NCI-H82 (cell line): ENCODE measurements at regions not wholly inside any gene's neighbourhood (a gene's known extent, or its start where the extent isn't known, plus 50 kb on each side); places are given as distances from the start of the nearest gene placed in this dataset.
"Not testable (repeated sequence)": the region's sequence is repeated elsewhere in the genome, so short reads cannot be mapped to it uniquely, and the experiment has no call there.

Experiments
- DNase-seq: peaks from one replicate; lab custom pipeline; 2025; lab: John Stamatoyannopoulos, UW

- DNase-seq = no peak
These were observed 130.1 kb upstream of the TMEM170B start for GRCh38 chr6:11407414-11407813.

GRCh38 chr6:11404838-11405237 lies 132.7 kb upstream of the TMEM170B start:
- no peak for DNase-seq

- no peak for DNase-seq
These were observed 133.5 kb upstream of the TMEM170B start for GRCh38 chr6:11404081-11404480.

GRCh38 chr6:11403035-11403601 lies 134.4 kb upstream of the TMEM170B start:
- no peak for DNase-seq

- DNase-seq = not testable (repeated sequence)
These were observed 135.0 kb upstream of the TMEM170B start for GRCh38 chr6:11402581-11402980.

GRCh38 chr6:11401954-11402353 lies 135.6 kb upstream of the TMEM170B start:
- not testable (repeated sequence) for DNase-seq

GRCh38 chr6:11398451-11399326 lies 138.9 kb upstream of the TMEM170B start:
- DNase-seq = no peak

- DNase-seq = no peak
These were observed 139.7 kb upstream of the TMEM170B start for GRCh38 chr6:11397622-11398450.

GRCh38 chr6:11396860-11397259 lies 140.7 kb upstream of the TMEM170B start:
- no peak for DNase-seq

- DNase-seq = no peak
These were observed 143.6 kb upstream of the TMEM170B start for GRCh38 chr6:11393713-11394627.

- DNase-seq = no peak
These were observed 144.6 kb upstream of the TMEM170B start for GRCh38 chr6:11392778-11393507.

- DNase-seq = no peak
These were observed 145.4 kb upstream of the TMEM170B start for GRCh38 chr6:11391934-11392777.

GRCh38 chr6:11389977-11390376 lies 147.6 kb upstream of the TMEM170B start:
- DNase-seq = no peak

GRCh38 chr6:11388983-11389944 lies 148.3 kb upstream of the TMEM170B start:
- no peak for DNase-seq

- no peak for DNase-seq
These were observed 149.7 kb upstream of the TMEM170B start for GRCh38 chr6:11387707-11388430.

GRCh38 chr6:11386726-11387125 lies 150.8 kb upstream of the TMEM170B start:
- no peak for DNase-seq

GRCh38 chr6:11386323-11386722 lies 151.2 kb upstream of the TMEM170B start:
- DNase-seq = no peak
